H1 (cell line): ENCODE measurements at regions not wholly inside any gene's neighbourhood (a gene's known extent, or its start where the extent isn't known, plus 50 kb on each side); places are given as distances from the start of the nearest gene placed in this dataset.

Experiments
- BACH1 ChIP-seq: IDR thresholded peaks from 2 replicates; pipeline ENCODE4 v1.6.1; 2012; ENCODE audit warnings: low read length, improper control_type of control experiment
- CTCF ChIP-seq, 3 experiments: IDR thresholded peaks; 1 replicate in 2 of 3; 2 replicates in 1 of 3; pipeline versions ENCODE4 v1.5.1 to v1.6.1; 2011; ENCODE audit warnings: low read length in 3 of 3, mild to moderate bottlenecking in 3 of 3, inconsistent platforms in 2 of 3, low read depth in 1 of 3, moderate library complexity in 1 of 3; ENCODE audit not compliant: insufficient read depth in 1 of 3; ENCODE audit errors: control extremely low read depth in 1 of 3
- EGR1 ChIP-seq: IDR thresholded peaks from 2 replicates; pipeline ENCODE4 v1.6.1; 2011; ENCODE audit warnings: low read depth, low read length, borderline replicate concordance
- EZH2 ChIP-seq: fragments of 200-600 bp; sonication (generic); IDR thresholded peaks from 2 replicates; pipeline ENCODE4 v1.7.1; 2012; ENCODE audit warnings: low read depth, mild to moderate bottlenecking, moderate library complexity, low read length, inconsistent platforms; ENCODE audit not compliant: severe bottlenecking
- JUN ChIP-seq: IDR thresholded peaks from 2 replicates; pipeline ENCODE4 v1.6.1; 2011; ENCODE audit warnings: low read depth, mild to moderate bottlenecking, improper control_type of control experiment, low read length
- MAX ChIP-seq: IDR thresholded peaks from 2 replicates; pipeline ENCODE4 v1.6.1; 2012; ENCODE audit warnings: inconsistent platforms
- RAD21 ChIP-seq, 2 experiments: IDR thresholded peaks in 1 of 2; conservative IDR thresholded peaks in 1 of 2; 2 replicates each; pipeline ENCODE4 v1.6.1; 2011; ENCODE audit warnings: low read depth in 2 of 2, low read length in 2 of 2, improper control_type of control experiment in 1 of 2, inconsistent platforms in 1 of 2, mild to moderate bottlenecking in 1 of 2, moderate library complexity in 1 of 2
- TCF12 ChIP-seq: IDR thresholded peaks from 2 replicates; pipeline ENCODE4 v1.6.1; 2011; ENCODE audit warnings: low read depth, mild to moderate bottlenecking, low read length

GRCh38 chr2:96427917-96428316 is 77.2 kb downstream of the NEURL3 start:
- no peak for TF ChIP-seq RAD21 (IDR thresholded peaks at IDR 0.05 in 1 of 2, conservative IDR thresholded peaks at IDR 0.05 in 1 of 2; ENCODE audit: low read depth in 2 of 2, low read length in 2 of 2)
- no peak for TF ChIP-seq CTCF (IDR thresholded peaks at IDR 0.05; ENCODE audit: control extremely low read depth in 1 of 3, insufficient read depth in 1 of 3, low read depth in 1 of 3, low read length in 3 of 3)
- no peak for TF ChIP-seq EZH2
- no peak for TF ChIP-seq JUN
- no peak for TF ChIP-seq TCF12
- TF ChIP-seq BACH1: no peak
- TF ChIP-seq MAX: no peak
- TF ChIP-seq EGR1: no peak
